Colonic mucosa (tissue), 4 donors: ENCODE measurements at regions not wholly inside any gene's neighbourhood (a gene's known extent, or its start where the extent isn't known, plus 50 kb on each side); places are given as distances from the start of the nearest gene placed in this dataset.

ENCODE experiments used
- DNase-seq: peaks from one replicate; pipeline ENCODE4 v3.0.0-alpha.2; 2020
- H3K27ac ChIP-seq: fragments of 200-600 bp; one replicate; pipeline ENCODE4 v1.8.0; 2021
- H3K27me3 ChIP-seq: fragments of 200-600 bp; one replicate; pipeline ENCODE4 v1.8.0; 2021
- H3K36me3 ChIP-seq: fragments of 200-600 bp; one replicate; pipeline ENCODE4 v1.8.0; 2021
- H3K4me1 ChIP-seq: fragments of 200-600 bp; one replicate; pipeline ENCODE4 v1.8.0; 2021; ENCODE audit warnings: mild to moderate bottlenecking
- H3K4me3 ChIP-seq: fragments of 200-600 bp; one replicate; pipeline ENCODE4 v1.8.0; 2021
- H3K9ac ChIP-seq, 2 donors: one replicate each; pipeline ENCODE4 v1.7.0; 2013; ENCODE audit warnings: control low read depth in 2 of 2, low read depth in 2 of 2, low read length in 2 of 2
- H3K9me3 ChIP-seq: fragments of 200-600 bp; one replicate; pipeline ENCODE4 v1.8.0; 2021
- intact Hi-C: fragments of 100-400 bp; cut with DNase I; formaldehyde crosslinking; loops from one replicate; pipeline ENCODE4 v1.14.1; 2022
- TF ChIP-seq, protein P1 (sequence below): fragments of 200-600 bp; IDR thresholded peaks from one replicate; pipeline ENCODE4 v1.8.0; 2022; ENCODE audit warnings: antibody characterized with exemption, mild to moderate bottlenecking
- donor health status: healthy.
- donor health status: DM: no; HTN: no; CAD: no.
- donor health status: DM: no; HTN: no; CAD: no.

DNA sequence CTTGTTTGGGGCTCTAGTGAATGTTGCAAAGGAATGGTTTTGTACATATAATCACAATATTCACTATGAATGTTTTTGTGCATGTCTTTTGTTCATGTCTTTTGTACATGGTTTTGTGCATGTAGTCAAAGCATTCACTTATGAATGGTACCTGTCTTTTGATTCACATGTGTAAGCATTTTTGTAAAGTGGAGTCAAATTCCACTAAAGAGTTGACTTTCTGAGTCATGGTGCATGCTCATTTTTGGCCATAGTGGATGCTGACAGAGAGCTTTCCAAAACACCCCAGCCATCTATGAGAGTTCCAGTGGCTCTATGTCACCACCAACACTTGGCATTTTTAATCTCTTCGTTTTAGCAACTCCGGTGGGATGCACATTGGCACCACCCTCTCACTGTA is 1185.9 kb upstream of the TMEM132C start:
- Histone ChIP-seq H3K4me3 (no peak overlapping the region), H3K27ac (no peak overlapping the region), H3K9ac (no peak overlapping the region), H3K36me3 (no peaks in the 10 kb centered on the region), H3K9me3 (no peaks in the 10 kb centered on the region), H3K27me3 (no peaks in the 10 kb centered on the region), H3K4me1 (peaks cover 3% of the 10 kb centered on the region)
- intact Hi-C loops, result loop anchor here (5.0 kb wide), 1 partner anchor 86 kb away; no protein-coding TSS in a partner anchor
- no peak for DNase-seq
- TF ChIP-seq, protein P1, sequence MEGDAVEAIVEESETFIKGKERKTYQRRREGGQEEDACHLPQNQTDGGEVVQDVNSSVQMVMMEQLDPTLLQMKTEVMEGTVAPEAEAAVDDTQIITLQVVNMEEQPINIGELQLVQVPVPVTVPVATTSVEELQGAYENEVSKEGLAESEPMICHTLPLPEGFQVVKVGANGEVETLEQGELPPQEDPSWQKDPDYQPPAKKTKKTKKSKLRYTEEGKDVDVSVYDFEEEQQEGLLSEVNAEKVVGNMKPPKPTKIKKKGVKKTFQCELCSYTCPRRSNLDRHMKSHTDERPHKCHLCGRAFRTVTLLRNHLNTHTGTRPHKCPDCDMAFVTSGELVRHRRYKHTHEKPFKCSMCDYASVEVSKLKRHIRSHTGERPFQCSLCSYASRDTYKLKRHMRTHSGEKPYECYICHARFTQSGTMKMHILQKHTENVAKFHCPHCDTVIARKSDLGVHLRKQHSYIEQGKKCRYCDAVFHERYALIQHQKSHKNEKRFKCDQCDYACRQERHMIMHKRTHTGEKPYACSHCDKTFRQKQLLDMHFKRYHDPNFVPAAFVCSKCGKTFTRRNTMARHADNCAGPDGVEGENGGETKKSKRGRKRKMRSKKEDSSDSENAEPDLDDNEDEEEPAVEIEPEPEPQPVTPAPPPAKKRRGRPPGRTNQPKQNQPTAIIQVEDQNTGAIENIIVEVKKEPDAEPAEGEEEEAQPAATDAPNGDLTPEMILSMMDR, result no peak

DNA sequence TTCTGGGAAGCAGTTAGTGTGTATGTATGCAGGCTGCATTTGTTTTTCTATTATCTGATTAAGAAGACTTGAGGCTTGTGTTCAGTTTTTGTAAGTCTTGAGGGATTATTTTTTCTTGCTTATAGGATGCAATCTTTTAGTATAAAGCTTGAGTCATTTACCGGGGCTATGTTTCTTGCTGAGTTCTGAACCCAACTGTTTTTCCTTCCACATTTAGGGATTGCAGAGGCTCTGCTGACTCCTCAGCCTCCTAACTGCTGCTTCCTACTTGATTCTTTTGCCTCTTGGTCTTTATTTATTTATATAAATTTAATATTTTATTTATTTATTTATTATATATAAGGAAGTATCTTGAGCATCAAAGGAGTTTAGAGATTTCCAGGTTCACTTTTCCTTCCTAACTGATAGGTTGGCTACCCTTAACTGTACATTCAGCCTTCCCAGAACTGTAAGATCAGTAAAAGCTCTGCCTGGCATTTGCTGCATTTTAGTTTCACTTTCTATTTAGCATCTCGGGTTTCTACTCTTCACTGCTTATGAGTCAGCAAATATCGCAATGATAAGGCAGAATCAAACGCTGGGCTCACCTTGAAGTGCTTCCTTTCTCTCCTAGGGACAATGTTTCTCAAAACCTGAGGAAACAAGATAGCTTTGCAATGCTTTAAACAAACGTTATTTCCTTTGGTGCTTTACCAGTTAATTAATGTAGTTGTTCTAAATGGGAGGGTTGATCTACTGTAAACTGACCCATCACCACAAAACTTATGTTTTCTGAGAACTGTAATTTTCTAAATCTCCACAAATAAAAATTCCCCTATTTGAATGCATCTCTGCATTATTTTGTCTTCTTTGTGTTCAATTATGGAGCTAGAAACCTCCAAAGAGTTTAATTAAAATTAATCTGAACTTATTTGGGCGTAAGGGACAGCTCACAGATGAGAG is 1183.7 kb upstream of the TMEM132C start:
- Histone ChIP-seq H3K9ac (no peak overlapping the region), H3K36me3 (no peaks in the 10 kb centered on the region), H3K4me1 (peaks cover 3% of the 10 kb centered on the region), H3K4me3 (peak overlapping the region; percentile 6), H3K27me3 (no peaks in the 10 kb centered on the region), H3K9me3 (no peaks in the 10 kb centered on the region), H3K27ac (peak overlapping the region; percentile 13)
- intact Hi-C loops, result loop anchor here (5.0 kb wide), 1 partner anchor 84 kb away; no protein-coding TSS in a partner anchor
- DNase-seq, result peak; percentile 25
- TF ChIP-seq, protein P1, result no peak

DNA sequence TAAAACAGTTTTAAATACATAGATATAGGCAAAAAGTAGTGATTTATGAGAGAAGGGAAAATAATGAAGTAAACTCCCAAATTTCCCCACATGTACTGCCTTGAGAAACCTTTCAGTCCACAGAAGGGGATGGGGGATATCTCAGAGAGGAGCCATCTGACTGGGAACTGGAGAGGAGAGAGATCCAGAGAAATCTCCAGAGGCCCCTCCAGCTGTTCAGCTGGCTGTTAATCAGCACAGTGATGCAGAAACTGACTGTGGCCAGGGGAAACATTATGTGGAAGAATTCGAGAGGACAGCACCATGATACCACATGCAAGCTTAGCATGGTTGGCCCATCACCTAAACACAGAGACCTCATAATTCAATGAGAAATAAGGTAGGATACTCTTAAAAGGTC is 1165.9 kb upstream of the TMEM132C start:
- TF ChIP-seq, protein P1, result no peak
- Histone ChIP-seq H3K36me3 (no peaks in the 10 kb centered on the region), H3K4me1 (no peaks in the 10 kb centered on the region), H3K9ac (no peak overlapping the region), H3K9me3 (no peaks in the 10 kb centered on the region), H3K27me3 (no peaks in the 10 kb centered on the region), H3K27ac (no peak overlapping the region), H3K4me3 (no peak overlapping the region)
- DNase-seq, result no peak
- intact Hi-C loops, result no loop called here

DNA sequence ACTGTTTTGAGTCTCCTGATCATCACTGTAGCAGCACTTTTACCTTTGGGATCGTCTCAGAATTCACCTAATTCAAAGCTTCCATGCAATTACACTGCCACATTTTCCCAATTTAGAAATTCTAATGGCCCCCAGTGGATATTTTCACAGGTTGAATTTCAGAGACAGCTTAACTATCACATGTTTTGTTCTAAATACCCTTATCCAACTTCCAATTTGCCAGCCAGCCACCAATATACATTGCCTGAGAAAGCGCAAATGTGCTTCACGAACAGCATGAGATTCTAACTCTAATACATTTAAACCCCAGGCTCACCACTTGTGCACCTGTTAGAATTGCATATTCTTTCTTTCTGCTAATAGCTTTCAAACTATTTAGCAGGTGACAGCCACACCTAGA is 1160.9 kb upstream of the TMEM132C start:
- no peaks in the 10 kb centered on the region for H3K4me1 ChIP-seq
- intact Hi-C loops, result loop anchor here (5.0 kb wide), 2 partner anchors 186 to 276 kb away; no protein-coding TSS in a partner anchor
- H3K27ac ChIP-seq, result no peak overlapping the region
- H3K27me3 ChIP-seq, result no peaks in the 10 kb centered on the region
- H3K4me3 ChIP-seq, result no peak overlapping the region
- no peak for DNase-seq
- H3K9me3 ChIP-seq, result no peaks in the 10 kb centered on the region
- no peak overlapping the region for H3K9ac ChIP-seq
- TF ChIP-seq, protein P1, result no peak
- H3K36me3 ChIP-seq, result no peaks in the 10 kb centered on the region

DNA sequence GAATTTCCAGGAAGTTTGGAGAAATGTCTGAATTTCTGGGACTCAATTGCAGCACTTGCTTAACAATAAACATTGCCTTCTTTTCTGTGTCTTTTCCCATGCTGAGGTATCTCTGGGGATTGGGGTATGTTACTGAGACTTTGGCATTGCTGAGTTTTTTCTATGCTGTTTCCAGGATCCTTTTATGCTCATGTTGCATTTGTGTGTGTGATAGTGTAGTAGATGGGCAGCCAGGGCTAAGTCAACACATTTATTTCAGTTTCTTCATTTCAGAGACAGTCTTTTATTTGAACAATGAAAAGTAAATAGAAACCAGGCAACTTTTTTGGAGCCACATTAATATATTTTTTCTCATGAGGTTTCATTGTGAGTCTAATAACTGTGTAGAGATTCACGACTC is 1160.3 kb upstream of the TMEM132C start:
- intact Hi-C loops, result loop anchor here (5.0 kb wide), 2 partner anchors 186 to 276 kb away; no protein-coding TSS in a partner anchor
- TF ChIP-seq, protein P1, result no peak
- no peak overlapping the region for H3K4me3 ChIP-seq
- no peak overlapping the region for H3K27ac ChIP-seq
- no peaks in the 10 kb centered on the region for H3K9me3 ChIP-seq
- DNase-seq, result no peak
- H3K36me3 ChIP-seq, result no peaks in the 10 kb centered on the region
- H3K4me1 ChIP-seq, result no peaks in the 10 kb centered on the region
- no peaks in the 10 kb centered on the region for H3K27me3 ChIP-seq
- no peak overlapping the region for H3K9ac ChIP-seq
